Common myeloid progenitor, CD34-positive (primary cell): ENCODE measurements at regions not wholly inside any gene's neighbourhood (a gene's known extent, or its start where the extent isn't known, plus 50 kb on each side); places are given as distances from the start of the nearest gene placed in this dataset.

ENCODE experiments used
- CTCF ChIA-PET: fragments of 350-600 bp; sonication (Branson Sonifier 250); formaldehyde crosslinking; loops from one replicate; lab custom pipeline; 2021; ENCODE audit warnings: antibody characterized with exemption; lab: Charles Lee
- POLR2A ChIA-PET: fragments of 350-600 bp; sonication (Branson Sonifier 250); formaldehyde crosslinking; loops from one replicate; lab custom pipeline; 2021; ENCODE audit warnings: antibody characterized with exemption; lab: Charles Lee
- DNase-seq, 3 donors: peaks; one replicate each; pipeline versions ENCODE4 v3.0.0 to v3.0.0-alpha.2; 2013
- H3K27ac ChIP-seq, 2 experiments: 1 replicate in 1 of 2; 2 replicates in 1 of 2; pipeline ENCODE4 v1.7.0; 2013; ENCODE audit warnings: inconsistent platforms in 2 of 2, low read length in 2 of 2, mild to moderate bottlenecking in 2 of 2, low read depth in 1 of 2, moderate library complexity in 1 of 2; ENCODE audit not compliant: severe bottlenecking in 2 of 2, insufficient read depth in 1 of 2, poor library complexity in 1 of 2
- H3K27me3 ChIP-seq, 5 experiments: replicated peaks in 2 of 5; 1 replicate in 3 of 5; 2 replicates in 2 of 5; pipeline versions ENCODE4 v1.6.1 to v1.7.0; 2013; ENCODE audit warnings: low read length in 4 of 5, mild to moderate bottlenecking in 2 of 5, moderate library complexity in 2 of 5, inconsistent platforms in 1 of 5; ENCODE audit not compliant: insufficient read depth in 5 of 5, control insufficient read depth in 4 of 5
- H3K36me3 ChIP-seq, 4 experiments: 1 replicate in 2 of 4; 2 replicates in 2 of 4; pipeline versions ENCODE4 v1.6.1 to v1.7.0; 2013; ENCODE audit warnings: low read length in 3 of 4, control low read depth in 1 of 4, mild to moderate bottlenecking in 1 of 4; ENCODE audit not compliant: control insufficient read depth in 4 of 4, insufficient read depth in 4 of 4
- H3K4me1 ChIP-seq, 4 experiments: 1 replicate in 3 of 4; 2 replicates in 1 of 4; pipeline versions ENCODE4 v1.6.1 to v1.7.1; 2013; ENCODE audit warnings: low read length in 3 of 4, mild to moderate bottlenecking in 3 of 4, control low read depth in 1 of 4, inconsistent platforms in 1 of 4, moderate library complexity in 1 of 4; ENCODE audit not compliant: control insufficient read depth in 4 of 4, insufficient read depth in 4 of 4; ENCODE audit errors: control extremely low read depth in 1 of 4
- H3K4me3 ChIP-seq, 7 experiments: 1 replicate in 4 of 7; 2 replicates in 3 of 7; pipeline versions ENCODE4 v1.5.1 to v1.7.0; 2013; ENCODE audit warnings: mild to moderate bottlenecking in 7 of 7, low read length in 6 of 7, moderate library complexity in 6 of 7, inconsistent platforms in 2 of 7, low read depth in 2 of 7, control low read depth in 1 of 7; ENCODE audit not compliant: insufficient read depth in 4 of 7, control insufficient read depth in 1 of 7; ENCODE audit errors: extremely low read depth in 1 of 7
- H3K9me3 ChIP-seq, 5 experiments: 1 replicate in 4 of 5; 2 replicates in 1 of 5; pipeline versions ENCODE4 v1.6.1 to v1.7.1; 2013; ENCODE audit warnings: low read length in 4 of 5, mild to moderate bottlenecking in 2 of 5, inconsistent platforms in 1 of 5, low read depth in 1 of 5, moderate library complexity in 1 of 5; ENCODE audit not compliant: control insufficient read depth in 4 of 5, insufficient read depth in 2 of 5; ENCODE audit errors: control extremely low read depth in 1 of 5
- WGBS: methylation state at CpG from one replicate; pipeline ENCODE4 v1.1.5; 2013; ENCODE audit not compliant: insufficient coverage; 5-methylcytosine and 5-hydroxymethylcytosine counted together

DNA sequence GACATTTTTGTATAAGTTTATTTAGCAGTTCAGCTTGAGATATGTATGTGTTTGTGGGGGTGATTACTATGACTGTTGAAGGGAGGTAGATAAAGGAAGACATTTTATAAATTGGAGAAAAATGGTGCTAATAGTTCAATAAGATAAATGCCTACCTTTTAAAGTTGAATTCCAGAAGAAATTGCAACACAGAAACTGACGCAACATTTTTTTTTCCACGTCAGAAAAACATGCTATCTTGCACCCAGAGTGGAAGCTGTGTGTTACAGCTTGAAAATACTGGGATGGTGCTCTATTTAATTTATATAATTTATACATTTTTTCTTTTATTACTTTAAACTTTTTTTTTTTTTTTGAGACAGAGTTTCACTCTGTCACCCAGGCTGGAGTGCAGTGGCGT is 171.7 kb downstream of the WNT5A start:
- DNase-seq: no peak
- Histone ChIP-seq H3K9me3 (no peaks in the 10 kb centered on the region), H3K4me3 (no peak overlapping the region), H3K27me3 (no peaks in the 10 kb centered on the region), H3K27ac (no peak overlapping the region), H3K4me1 (no peaks in the 10 kb centered on the region), H3K36me3 (no peaks in the 10 kb centered on the region)
- ChIA-PET CTCF (no interaction called here), POLR2A (no interaction called here)
- 0% methylated on average over 1 of the region's 3 CpGs for WGBS

DNA sequence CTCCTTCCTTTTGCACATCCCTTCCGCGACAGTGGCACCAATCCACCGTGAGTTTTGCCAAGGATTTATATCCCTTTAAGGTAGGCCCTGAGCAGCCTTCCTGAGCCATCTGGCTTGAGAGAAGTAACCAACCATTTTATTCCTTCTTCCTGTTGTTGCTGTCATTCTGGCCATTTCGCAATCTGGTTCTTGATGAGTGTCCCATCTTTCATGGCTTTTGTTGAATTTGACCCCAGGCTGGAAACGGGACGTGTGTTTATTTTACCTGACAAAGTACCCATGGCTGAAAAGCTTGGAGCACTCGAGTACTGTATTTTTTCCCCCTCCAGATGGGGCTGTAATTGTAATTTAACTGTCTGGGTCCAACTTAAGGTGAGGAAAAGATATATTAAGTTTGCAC is 173.4 kb downstream of the WNT5A start:
- Histone ChIP-seq H3K27me3 (no peaks in the 10 kb centered on the region), H3K4me1 (no peaks in the 10 kb centered on the region), H3K4me3 (no peak overlapping the region), H3K36me3 (no peaks in the 10 kb centered on the region), H3K27ac (no peak overlapping the region), H3K9me3 (no peaks in the 10 kb centered on the region)
- DNase-seq: no peak
- ChIA-PET POLR2A (no interaction called here), CTCF (no interaction called here)
- WGBS: 92% methylated on average over 5 of the region's 7 CpGs

DNA sequence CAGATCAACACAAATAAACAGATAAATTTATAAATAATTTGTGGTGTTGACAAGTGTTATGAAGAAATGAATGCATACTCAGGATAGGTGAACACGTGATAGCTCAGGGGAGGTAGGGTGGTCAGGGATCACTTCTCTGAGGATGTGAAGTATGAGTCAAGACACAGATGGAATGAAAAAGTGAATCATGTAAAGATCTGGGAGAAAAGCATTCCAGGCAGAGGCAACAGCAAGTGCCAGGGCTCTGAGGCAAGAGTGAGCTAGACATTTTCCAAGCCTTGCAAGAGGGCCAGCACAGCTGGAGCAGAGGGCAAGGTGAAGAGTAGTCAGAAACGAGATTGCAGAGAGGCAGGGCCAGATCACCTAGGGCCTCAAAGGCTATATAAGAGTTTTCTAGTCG is 177.8 kb downstream of the WNT5A start:
- Histone ChIP-seq H3K4me1 (no peaks in the 10 kb centered on the region), H3K36me3 (no peaks in the 10 kb centered on the region), H3K27me3 (no peaks in the 10 kb centered on the region), H3K27ac (no peak overlapping the region), H3K9me3 (peaks cover 0 to 1% (median 0%) of the 10 kb centered on the region in 5 experiments), H3K4me3 (no peak overlapping the region)
- 87% methylated on average over 3 of the region's 3 CpGs for WGBS
- DNase-seq: no peak
- ChIA-PET POLR2A (no interaction called here), CTCF (no interaction called here)

DNA sequence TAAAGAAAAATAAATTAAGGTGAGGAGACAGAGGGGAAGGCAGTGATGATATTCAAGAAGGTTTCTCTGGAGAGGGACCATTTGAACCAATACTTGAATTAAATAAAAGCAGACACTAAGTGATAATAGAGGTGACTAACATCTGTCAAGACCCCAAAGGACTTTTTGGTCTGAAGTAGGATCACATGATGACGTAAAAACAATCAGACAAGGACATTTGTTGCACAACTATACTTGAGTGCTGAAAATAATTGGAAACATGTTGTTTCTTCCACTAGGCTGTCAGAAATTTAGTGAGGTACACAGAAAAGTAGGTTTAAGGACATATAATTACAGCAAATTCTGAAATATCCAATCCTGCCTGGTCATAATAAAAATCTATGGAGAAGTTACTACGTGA is 179.5 kb downstream of the WNT5A start:
- H3K36me3 ChIP-seq: no peaks in the 10 kb centered on the region
- H3K4me1 ChIP-seq: no peaks in the 10 kb centered on the region
- no peak for DNase-seq
- ChIA-PET CTCF (no interaction called here), POLR2A (no interaction called here)
- H3K4me3 ChIP-seq: no peak overlapping the region
- peaks cover 0 to 1% (median 0%) of the 10 kb centered on the region in 5 experiments for H3K9me3 ChIP-seq
- no peaks in the 10 kb centered on the region for H3K27me3 ChIP-seq
- H3K27ac ChIP-seq: no peak overlapping the region
- 100% methylated on average over 1 of the region's 2 CpGs for WGBS

DNA sequence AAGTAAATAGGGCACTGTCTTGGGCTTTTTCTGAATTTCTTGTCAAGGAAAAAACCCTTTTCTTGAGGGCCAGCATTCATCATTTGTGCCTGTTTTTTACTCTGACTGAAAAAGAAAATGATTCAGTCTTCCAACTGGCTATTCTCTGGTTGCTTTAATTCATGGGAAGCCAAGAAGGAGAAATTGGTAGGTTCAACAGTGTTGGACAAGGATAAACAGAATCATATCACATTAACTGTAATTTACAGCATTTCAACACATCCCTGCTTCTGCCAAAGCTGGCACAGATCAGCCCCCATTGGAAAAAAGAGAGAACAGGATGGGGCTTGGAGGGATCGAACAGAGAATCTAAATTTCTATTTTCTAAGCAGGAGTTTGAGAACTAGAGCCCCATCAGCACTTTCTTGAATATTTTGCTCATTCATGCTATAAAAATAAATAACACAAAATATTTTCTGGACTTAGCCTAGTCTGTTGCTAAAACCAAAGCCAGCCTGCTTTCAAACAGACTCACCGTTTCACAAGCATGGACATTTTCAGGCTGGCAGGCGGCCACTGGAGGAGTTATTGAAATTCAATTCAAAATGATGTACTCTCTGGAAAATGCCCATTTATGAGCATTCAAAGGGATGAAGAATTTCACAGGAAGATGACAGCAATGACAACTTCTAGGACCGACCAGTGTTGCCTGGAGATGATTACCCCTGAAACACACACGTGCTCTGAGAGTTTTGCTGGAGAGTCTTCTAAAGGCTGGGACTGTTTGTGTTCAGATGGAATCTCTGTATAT is 181.2 kb downstream of the WNT5A start:
- no peak for DNase-seq
- H3K4me3 ChIP-seq: no peak overlapping the region
- ChIA-PET POLR2A (no interaction called here), CTCF (no interaction called here)
- H3K27me3 ChIP-seq: no peaks in the 10 kb centered on the region
- H3K9me3 ChIP-seq: peaks cover 0 to 1% (median 0%) of the 10 kb centered on the region in 5 experiments
- H3K36me3 ChIP-seq: no peaks in the 10 kb centered on the region
- no peak overlapping the region for H3K27ac ChIP-seq
- WGBS: 100% methylated on average over 3 of the region's 5 CpGs
- no peaks in the 10 kb centered on the region for H3K4me1 ChIP-seq

DNA sequence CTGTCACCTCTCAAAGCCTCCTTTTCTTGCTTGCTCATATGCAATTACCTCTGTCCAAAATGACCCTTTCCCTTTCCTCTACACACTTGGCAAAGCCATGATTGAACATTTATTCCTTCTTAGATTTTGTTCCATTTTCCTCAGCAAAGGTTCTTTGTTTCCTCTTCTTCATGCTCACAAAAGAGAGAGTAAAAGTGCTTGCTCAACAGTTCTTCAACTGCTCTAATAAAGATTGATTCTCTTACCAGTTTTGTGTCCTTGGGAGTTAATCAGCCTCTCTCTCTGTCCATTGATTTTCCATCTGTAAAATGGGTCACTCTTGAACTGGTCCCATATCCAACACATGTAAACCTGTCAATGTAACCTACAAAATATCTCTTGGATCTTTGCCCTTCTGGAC is 186.4 kb downstream of the WNT5A start:
- Histone ChIP-seq H3K36me3 (no peaks in the 10 kb centered on the region), H3K27me3 (no peaks in the 10 kb centered on the region)
- CTCF ChIA-PET: no interaction called here

DNA sequence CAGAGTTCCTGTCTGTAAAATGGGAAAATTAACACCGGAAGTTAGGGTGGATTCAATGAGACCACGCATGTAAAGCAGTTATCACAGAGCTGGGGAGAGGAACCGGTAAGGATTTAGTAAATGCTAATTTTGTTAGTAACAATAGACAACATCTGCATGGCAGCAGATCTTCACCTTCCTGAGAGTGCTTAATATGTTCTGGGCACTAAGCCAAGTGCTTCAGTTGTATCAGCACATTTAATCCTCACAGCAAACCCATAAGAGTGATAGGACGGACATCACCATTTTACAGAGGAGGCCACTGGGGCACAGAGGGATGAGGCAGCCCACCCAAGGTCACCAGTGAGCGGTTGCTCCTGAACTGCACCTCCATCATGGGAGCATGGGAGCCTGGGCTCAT is 189.4 kb downstream of the WNT5A start:
- no peak overlapping the region for H3K27ac ChIP-seq
- no peak for DNase-seq
- ChIA-PET POLR2A (no interaction called here), CTCF (no interaction called here)
- no peaks in the 10 kb centered on the region for H3K27me3 ChIP-seq
- H3K4me3 ChIP-seq: no peak overlapping the region
- 91% methylated on average over 3 of the region's 5 CpGs for WGBS
- no peaks in the 10 kb centered on the region for H3K4me1 ChIP-seq
- no peaks in the 10 kb centered on the region for H3K36me3 ChIP-seq
- peaks cover 0 to 5% (median 0%) of the 10 kb centered on the region in 5 experiments for H3K9me3 ChIP-seq

More for the DNA sequence above, 186.4 kb downstream of the WNT5A start:
- no peak for DNase-seq
- POLR2A ChIA-PET: no interaction called here
- Histone ChIP-seq H3K27ac (no peak overlapping the region), H3K9me3 (peaks cover 0 to 5% (median 0%) of the 10 kb centered on the region in 5 experiments), H3K4me3 (no peak overlapping the region), H3K4me1 (no peaks in the 10 kb centered on the region)
